Fibroblast of villous mesenchyme (primary cell): ENCODE measurements at regions not wholly inside any gene's neighbourhood (a gene's known extent, or its start where the extent isn't known, plus 50 kb on each side); places are given as distances from the start of the nearest gene placed in this dataset.

Experiments used
- DNase-seq: peaks from one replicate; pipeline ENCODE4 v3.0.0-alpha.2; 2010; ENCODE audit warnings: low read depth
- H3K4me3 ChIP-seq: 2 replicates; pipeline ENCODE4 v1.5.1; 2011; ENCODE audit warnings: low read depth, mild to moderate bottlenecking, low read length
- TF ChIP-seq, protein P1 (sequence below): IDR thresholded peaks from 2 replicates; pipeline ENCODE4 v1.5.1; 2012; ENCODE audit warnings: low read depth, mild to moderate bottlenecking, low read length; ENCODE audit not compliant: insufficient read depth

DNA sequence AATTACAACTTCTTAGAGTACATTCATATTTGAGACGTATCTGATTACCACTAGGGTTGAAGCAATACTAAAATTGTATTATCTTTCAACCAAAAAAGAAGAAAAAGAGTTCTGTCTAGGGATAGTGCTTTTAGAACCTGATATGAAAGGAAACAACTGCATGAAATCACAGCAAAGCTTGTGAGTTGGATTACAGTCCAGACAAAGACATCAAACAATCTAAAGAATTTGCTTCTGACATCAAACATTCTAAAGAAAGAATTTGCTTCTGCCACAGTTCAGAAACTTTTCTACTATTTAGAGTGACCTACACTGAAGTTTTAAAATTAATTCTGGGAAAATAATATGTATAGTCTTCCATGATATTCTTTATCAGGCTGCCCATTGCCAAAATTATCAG lies 1141.1 kb upstream of the ACO1 start:
- TF ChIP-seq, protein P1, sequence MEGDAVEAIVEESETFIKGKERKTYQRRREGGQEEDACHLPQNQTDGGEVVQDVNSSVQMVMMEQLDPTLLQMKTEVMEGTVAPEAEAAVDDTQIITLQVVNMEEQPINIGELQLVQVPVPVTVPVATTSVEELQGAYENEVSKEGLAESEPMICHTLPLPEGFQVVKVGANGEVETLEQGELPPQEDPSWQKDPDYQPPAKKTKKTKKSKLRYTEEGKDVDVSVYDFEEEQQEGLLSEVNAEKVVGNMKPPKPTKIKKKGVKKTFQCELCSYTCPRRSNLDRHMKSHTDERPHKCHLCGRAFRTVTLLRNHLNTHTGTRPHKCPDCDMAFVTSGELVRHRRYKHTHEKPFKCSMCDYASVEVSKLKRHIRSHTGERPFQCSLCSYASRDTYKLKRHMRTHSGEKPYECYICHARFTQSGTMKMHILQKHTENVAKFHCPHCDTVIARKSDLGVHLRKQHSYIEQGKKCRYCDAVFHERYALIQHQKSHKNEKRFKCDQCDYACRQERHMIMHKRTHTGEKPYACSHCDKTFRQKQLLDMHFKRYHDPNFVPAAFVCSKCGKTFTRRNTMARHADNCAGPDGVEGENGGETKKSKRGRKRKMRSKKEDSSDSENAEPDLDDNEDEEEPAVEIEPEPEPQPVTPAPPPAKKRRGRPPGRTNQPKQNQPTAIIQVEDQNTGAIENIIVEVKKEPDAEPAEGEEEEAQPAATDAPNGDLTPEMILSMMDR, result no peak
- H3K4me3 ChIP-seq, result no peak overlapping the region
- no peak for DNase-seq

DNA sequence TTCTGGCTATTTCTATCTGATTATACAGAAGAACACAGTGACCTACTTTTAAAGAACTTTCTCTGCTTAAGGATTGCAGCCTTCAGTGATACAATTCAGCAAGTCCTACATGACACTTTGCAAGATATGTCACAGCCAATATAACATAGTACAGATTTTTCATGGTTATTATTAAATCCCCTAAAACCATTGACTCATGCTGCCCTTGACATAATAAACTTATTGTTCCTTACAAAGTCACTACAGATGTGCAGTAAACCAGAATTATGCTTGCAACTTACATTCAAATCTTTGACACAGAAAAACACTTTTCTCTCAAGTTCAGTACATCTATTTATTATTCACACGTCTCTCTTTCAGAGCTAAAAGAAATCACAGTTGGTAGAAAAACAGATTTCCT lies 1136.3 kb upstream of the ACO1 start:
- H3K4me3 ChIP-seq, result no peak overlapping the region
- TF ChIP-seq, protein P1, result no peak
- no peak for DNase-seq

DNA sequence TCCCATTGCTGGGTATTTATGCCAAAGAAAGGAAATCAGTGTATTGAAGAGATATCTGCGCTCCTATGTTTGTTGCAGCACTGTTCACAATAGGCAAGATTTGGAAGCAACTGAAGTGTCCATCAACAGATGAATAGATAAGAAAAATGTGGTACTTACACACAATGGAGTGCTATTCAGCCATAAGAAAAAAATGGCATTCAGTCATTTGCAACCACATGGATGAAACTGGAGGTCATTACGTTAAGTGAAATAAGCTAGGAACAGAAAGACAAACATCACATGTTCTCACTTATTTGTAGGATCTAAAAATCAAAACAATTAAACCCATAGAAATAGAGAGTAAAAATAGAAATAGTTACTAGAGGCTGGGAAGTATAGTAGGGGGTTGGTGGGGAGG lies 1133.1 kb upstream of the ACO1 start:
- DNase-seq, result no peak
- TF ChIP-seq, protein P1, result no peak
- H3K4me3 ChIP-seq, result no peak overlapping the region

DNA sequence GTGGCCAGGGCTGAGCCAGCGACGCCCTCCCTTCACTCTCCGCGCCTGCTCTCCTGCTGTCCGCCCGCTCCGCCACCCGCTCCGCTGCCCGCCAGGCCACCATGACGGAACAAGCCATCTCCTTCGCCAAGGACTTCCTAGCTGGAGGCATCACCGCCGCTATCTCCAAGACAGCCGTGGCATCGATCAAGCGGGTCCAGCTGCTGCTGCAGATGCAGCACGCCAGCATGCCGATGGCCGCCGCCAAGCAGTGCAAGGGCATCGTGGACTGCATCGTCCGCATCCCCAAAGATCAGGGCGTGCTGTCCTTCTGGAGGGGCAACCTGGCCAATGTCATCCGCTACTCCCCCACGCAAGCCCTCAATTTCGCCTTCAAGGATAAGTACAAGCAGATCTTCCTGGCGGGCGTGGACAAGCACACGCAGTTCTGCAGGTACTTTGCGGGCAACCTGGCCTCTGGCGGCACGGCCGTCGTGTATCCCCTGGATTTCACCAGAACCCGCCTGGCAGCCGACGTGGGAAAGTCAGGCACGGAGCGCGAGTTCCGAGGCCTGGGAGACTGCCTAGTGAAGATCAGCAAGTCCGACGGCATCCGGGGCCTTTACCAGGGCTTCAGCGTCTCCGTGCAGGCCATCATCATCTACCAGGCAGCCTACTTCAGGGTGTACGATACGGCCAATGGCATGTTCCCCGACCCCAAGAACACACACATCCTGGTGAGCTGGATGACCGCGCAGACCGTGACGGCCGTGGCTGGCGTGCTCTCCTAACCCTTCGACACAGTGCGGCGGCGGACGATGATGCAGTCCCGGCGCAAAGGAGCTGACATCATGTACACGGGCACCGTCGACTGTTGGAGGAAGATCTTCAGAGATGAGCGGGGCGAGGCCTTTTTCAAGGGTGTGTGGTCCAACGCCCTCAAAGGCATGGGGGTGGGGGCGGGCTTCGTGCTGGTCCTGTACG lies 1130.4 kb upstream of the ACO1 start:
- DNase-seq, result no peak
- no peak overlapping the region for H3K4me3 ChIP-seq
- TF ChIP-seq, protein P1, result no peak

- no peak overlapping the region for H3K4me3 ChIP-seq
- TF ChIP-seq, protein P1, result no peak
- no peak for DNase-seq
Measured at GRCh38 chr9:31255211-31255610, 1129.2 kb upstream of the ACO1 start.

- TF ChIP-seq, protein P1, result no peak
- H3K4me3 ChIP-seq, result no peak overlapping the region
- no peak for DNase-seq
Measured at GRCh38 chr9:31259824-31260223, 1124.6 kb upstream of the ACO1 start.
